ENCODE measurements at regions not wholly inside any gene's neighbourhood (a gene's known extent, or its start where the extent isn't known, plus 50 kb on each side); places are given as distances from the start of the nearest gene placed in this dataset.

DNA sequence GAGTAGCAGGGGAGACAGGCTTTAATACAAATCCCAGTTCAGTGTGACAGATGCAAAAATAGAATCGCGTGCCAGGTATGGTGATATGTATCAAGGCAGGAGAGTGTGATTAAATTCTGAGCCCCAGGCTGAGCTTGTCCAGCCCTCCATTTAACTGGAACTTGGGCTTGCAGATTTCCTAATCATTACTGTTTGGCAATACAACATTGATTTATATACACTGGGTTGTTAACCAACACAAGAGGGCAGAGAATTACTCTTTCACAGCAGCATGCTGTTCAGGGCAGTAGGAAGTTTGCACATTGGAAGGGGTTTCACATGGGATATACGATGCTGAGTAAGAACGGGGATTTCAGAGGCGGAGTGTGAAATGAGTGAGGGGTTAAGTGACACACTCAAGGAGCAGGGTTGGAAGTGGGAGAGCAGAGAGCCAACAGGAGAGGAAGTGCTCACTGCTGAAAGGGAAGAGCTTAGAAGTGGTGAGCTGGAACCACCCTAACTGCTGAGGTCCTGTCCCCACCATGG is 70.8 kb upstream of the ATXN1 start:
- intact Hi-C loops (cut with DNase I; ENCODE audit: low total_unique reads), result no loop called here
- H3K4me1 ChIP-seq, result peaks cover 4 to 14% of the 10 kb centered on the region in 2 donors
- TF ChIP-seq, protein P1, sequence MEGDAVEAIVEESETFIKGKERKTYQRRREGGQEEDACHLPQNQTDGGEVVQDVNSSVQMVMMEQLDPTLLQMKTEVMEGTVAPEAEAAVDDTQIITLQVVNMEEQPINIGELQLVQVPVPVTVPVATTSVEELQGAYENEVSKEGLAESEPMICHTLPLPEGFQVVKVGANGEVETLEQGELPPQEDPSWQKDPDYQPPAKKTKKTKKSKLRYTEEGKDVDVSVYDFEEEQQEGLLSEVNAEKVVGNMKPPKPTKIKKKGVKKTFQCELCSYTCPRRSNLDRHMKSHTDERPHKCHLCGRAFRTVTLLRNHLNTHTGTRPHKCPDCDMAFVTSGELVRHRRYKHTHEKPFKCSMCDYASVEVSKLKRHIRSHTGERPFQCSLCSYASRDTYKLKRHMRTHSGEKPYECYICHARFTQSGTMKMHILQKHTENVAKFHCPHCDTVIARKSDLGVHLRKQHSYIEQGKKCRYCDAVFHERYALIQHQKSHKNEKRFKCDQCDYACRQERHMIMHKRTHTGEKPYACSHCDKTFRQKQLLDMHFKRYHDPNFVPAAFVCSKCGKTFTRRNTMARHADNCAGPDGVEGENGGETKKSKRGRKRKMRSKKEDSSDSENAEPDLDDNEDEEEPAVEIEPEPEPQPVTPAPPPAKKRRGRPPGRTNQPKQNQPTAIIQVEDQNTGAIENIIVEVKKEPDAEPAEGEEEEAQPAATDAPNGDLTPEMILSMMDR (IDR thresholded peaks at IDR 0.05 in 4 of 5, conservative IDR thresholded peaks at IDR 0.05 in 1 of 5), result no peak
- no peak for TF ChIP-seq POLR2A (IDR thresholded peaks at IDR 0.05)

DNA sequence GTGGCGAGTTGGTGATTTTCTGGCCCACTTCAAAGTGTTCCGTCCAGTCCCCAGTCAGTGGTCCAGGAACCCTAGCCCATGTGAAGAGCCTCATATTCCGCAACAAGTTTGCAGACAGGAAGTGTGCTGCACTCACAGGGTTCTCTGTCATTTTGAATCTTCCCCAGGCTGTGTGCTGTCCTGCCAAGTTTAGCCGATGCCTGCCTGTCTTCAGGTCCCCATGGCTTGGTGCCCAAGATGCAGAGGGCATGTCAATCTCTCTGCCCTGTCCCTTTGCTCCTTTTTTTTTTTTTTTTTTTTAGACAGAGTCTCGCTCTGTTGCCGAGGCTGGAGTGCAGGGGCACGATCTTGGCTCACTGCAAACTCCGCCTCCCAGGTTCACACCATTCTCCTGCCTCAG is 69.9 kb upstream of the ATXN1 start:
- H3K27me3 ChIP-seq, result no peaks in the 10 kb centered on the region
- ATAC-seq, result no peak
- no peak for TF ChIP-seq POLR2A (IDR thresholded peaks at IDR 0.05)
- TF ChIP-seq, protein P1 (IDR thresholded peaks at IDR 0.05 in 4 of 5, conservative IDR thresholded peaks at IDR 0.05 in 1 of 5), result no peak
- no peaks in the 10 kb centered on the region for H3K36me3 ChIP-seq
- peak in 1 of 2 donors; percentile 25 for DNase-seq
- in situ Hi-C loops (cut with MboI; ENCODE audit: low sequenced_read_pairs in 4 of 4), result no loop called here
- no peak overlapping the region for H3K27ac ChIP-seq
- H3K4me1 ChIP-seq, result peaks cover 0 to 5% of the 10 kb centered on the region in 2 donors
- no peaks in the 10 kb centered on the region for H3K9me3 ChIP-seq
- no peak overlapping the region for H3K4me3 ChIP-seq
- intact Hi-C loops (cut with DNase I; ENCODE audit: low total_unique reads), result no loop called here

More for the DNA sequence above, 70.8 kb upstream of the ATXN1 start:
- Histone ChIP-seq H3K27ac (no peak overlapping the region), H3K4me3 (no peak overlapping the region), H3K36me3 (no peaks in the 10 kb centered on the region), H3K27me3 (no peaks in the 10 kb centered on the region), H3K9me3 (no peaks in the 10 kb centered on the region)
- ATAC-seq (no peak), DNase-seq (no peak)
- in situ Hi-C loops (cut with MboI; ENCODE audit: low sequenced_read_pairs in 4 of 4), result no loop called here

DNA sequence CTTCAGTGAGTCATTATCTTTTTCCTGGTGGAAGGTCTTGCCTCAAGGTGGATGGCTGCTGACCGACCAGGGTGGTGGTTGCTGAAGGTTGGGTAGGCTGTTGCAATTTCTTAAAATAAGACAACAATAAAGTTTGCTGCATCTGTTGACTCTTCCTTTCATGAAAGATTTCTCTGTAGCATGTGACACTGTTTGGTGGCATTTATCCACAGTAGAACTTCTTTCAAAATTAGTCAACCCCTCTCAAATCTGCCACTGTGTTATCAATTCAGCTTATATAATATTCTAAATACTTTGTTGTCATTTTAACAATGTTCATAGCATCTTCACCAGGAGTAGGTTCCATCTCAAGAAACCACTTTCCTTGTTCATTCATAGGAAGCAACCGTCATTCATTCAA is 66.8 kb upstream of the ATXN1 start:
- no peak for TF ChIP-seq POLR2A (IDR thresholded peaks at IDR 0.05)
- TF ChIP-seq, protein P1 (IDR thresholded peaks at IDR 0.05 in 4 of 5, conservative IDR thresholded peaks at IDR 0.05 in 1 of 5), result no peak
- intact Hi-C loops (cut with DNase I; ENCODE audit: low total_unique reads), result no loop called here
- ATAC-seq, result no peak
- H3K27me3 ChIP-seq, result no peaks in the 10 kb centered on the region
- H3K36me3 ChIP-seq, result no peaks in the 10 kb centered on the region
- no peak overlapping the region for H3K27ac ChIP-seq
- in situ Hi-C loops (cut with MboI; ENCODE audit: low sequenced_read_pairs in 4 of 4), result no loop called here
- no peak for DNase-seq
- H3K9me3 ChIP-seq, result no peaks in the 10 kb centered on the region
- no peaks in the 10 kb centered on the region for H3K4me1 ChIP-seq
- H3K4me3 ChIP-seq, result no peak overlapping the region

DNA sequence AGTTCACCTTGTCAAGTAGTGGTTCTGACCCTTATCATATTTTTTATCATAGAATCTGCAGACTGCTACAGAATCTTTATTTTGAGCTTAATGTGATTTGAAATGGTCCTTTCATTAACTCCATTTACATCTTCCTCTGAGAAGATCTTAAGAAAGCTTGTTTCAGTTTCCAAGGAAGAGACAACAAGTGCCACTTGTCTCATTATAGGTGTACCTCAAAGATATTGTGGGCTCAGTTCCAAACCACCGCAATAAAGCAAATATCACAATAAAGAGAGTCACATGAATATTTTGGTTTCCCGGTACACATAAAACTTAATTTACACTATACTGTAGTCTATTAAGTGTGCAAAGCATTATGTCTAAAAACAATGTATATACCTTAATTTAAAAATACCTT is 66.4 kb upstream of the ATXN1 start:
- no peak for ATAC-seq
- intact Hi-C loops (cut with DNase I; ENCODE audit: low total_unique reads), result no loop called here
- in situ Hi-C loops (cut with MboI; ENCODE audit: low sequenced_read_pairs in 4 of 4), result no loop called here

More for the DNA sequence above, 66.4 kb upstream of the ATXN1 start:
- Histone ChIP-seq H3K27ac (no peak overlapping the region), H3K36me3 (no peaks in the 10 kb centered on the region), H3K27me3 (no peaks in the 10 kb centered on the region), H3K9me3 (no peaks in the 10 kb centered on the region), H3K4me3 (no peak overlapping the region), H3K4me1 (no peaks in the 10 kb centered on the region)
- DNase-seq, result no peak
- TF ChIP-seq POLR2A (IDR thresholded peaks at IDR 0.05), result no peak
- TF ChIP-seq, protein P1 (IDR thresholded peaks at IDR 0.05 in 4 of 5, conservative IDR thresholded peaks at IDR 0.05 in 1 of 5), result no peak
